ENCODE measurements at regions not wholly inside any gene's neighbourhood (a gene's known extent, or its start where the extent isn't known, plus 50 kb on each side); places are given as distances from the start of the nearest gene placed in this dataset.
"Not testable (repeated sequence)": the region's sequence is repeated elsewhere in the genome, so short reads cannot be mapped to it uniquely, and the experiment has no call there.

DNA sequence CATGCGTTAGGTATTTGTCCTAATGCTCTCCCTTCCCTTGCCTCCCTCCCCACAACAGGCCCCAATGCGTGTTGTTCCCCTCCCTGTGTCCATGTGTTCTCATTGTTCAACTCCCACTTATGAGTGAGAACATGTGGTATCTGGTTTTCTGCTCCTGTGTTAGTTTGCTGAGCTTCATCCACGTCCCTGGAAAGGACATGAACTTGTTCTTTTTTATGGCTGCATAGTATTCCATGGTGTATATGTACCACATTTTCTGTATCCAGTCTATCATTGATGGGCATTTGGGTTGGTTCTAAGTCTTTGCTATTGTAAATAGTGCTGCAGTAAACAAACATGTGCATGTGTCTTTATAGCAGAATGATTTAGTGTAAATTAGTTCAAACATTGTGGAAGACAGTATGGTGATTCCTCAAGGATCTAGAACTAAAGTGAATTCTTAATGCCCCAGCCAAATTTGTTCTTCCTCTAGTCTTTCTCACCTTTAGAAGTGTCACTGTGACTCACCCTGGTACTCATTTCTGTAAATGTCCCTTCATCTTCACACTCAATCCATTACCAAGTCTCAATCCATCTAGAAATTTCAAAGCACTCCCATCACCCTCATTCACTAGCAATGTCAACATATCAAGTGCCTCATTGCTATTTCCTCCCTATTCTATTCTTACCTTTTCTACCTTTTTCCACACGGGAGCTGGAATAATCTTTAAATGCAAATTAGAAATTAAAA is 123.9 kb downstream of the MREG start:
- not testable (repeated sequence) for TF ChIP-seq EZH2 (IDR thresholded peaks at IDR 0.05); POLR2AphosphoS5 (IDR thresholded peaks at IDR 0.05; ENCODE audit: borderline replicate concordance, low read depth, low read length); FOXP2 (optimal IDR thresholded peaks at IDR 0.05; ENCODE audit: control extremely low read depth, extremely low read length, insufficient read depth)
